H1 (cell line): ENCODE measurements at regions not wholly inside any gene's neighbourhood (a gene's known extent, or its start where the extent isn't known, plus 50 kb on each side); places are given as distances from the start of the nearest gene placed in this dataset.

Source experiments
- CTCF ChIA-PET: fragments of 300-600 bp; sonication (Branson Sonifier 250); formaldehyde crosslinking; loops from one replicate; lab custom pipeline; 2021; ENCODE audit not compliant: partially characterized antibody; lab: Charles Lee
- POLR2A ChIA-PET: fragments of 300-600 bp; sonication (Branson Sonifier 250); formaldehyde crosslinking; loops from one replicate; lab custom pipeline; 2021; ENCODE audit warnings: inconsistent platforms; ENCODE audit not compliant: partially characterized antibody; lab: Charles Lee
- DNase-seq, 2 experiments: peaks; one replicate each; pipeline versions ENCODE4 v3.0.0 to v3.0.0-alpha.2; 2010 to 2022; ENCODE audit warnings: low spot score in 2 of 2, low read depth in 1 of 2, mixed read lengths in 1 of 2
- FAIRE-seq: peaks from 2 replicates; lab custom pipeline; 2011; peaks lifted over from hg19 to GRCh38; lab: Jason Lieb, UNC
- H2AFZ ChIP-seq: 2 replicates; pipeline ENCODE4 v1.8.1; 2012; ENCODE audit warnings: low read length, inconsistent platforms
- H2AK5ac ChIP-seq: 2 replicates; pipeline ENCODE4 v1.6.1; 2013; ENCODE audit warnings: low read depth, low read length
- H2BK120ac ChIP-seq: replicated peaks from 2 replicates; pipeline ENCODE3; 2013; ENCODE audit warnings: low read depth, low read length, inconsistent platforms
- H2BK12ac ChIP-seq: 2 replicates; pipeline ENCODE4 v1.6.1; 2013; ENCODE audit warnings: low read depth, low read length
- H2BK15ac ChIP-seq: 2 replicates; pipeline ENCODE4 v1.6.1; 2013; ENCODE audit warnings: low read length
- H2BK20ac ChIP-seq: 2 replicates; pipeline ENCODE4 v1.6.1; 2013; ENCODE audit warnings: low read length
- H2BK5ac ChIP-seq: 2 replicates; pipeline ENCODE4 v1.6.1; 2013; ENCODE audit warnings: low read depth, low read length
- H3K14ac ChIP-seq: 2 replicates; pipeline ENCODE4 v1.6.1; 2013; ENCODE audit warnings: inconsistent platforms; ENCODE audit not compliant: insufficient read length
- H3K18ac ChIP-seq: 2 replicates; pipeline ENCODE4 v1.6.1; 2013; ENCODE audit warnings: low read length; ENCODE audit errors: extremely low read depth
- H3K23ac ChIP-seq: 2 replicates; pipeline ENCODE4 v1.6.1; 2013; ENCODE audit warnings: inconsistent platforms; ENCODE audit not compliant: insufficient read length
- H3K23me2 ChIP-seq: 2 replicates; pipeline ENCODE4 v1.6.1; 2013; ENCODE audit warnings: low read depth, low read length
- H3K27ac ChIP-seq: 2 replicates; pipeline ENCODE4 v1.6.1; 2011; ENCODE audit warnings: low read depth, low read length, inconsistent platforms
- H3K27me3 ChIP-seq, 4 experiments: replicated peaks in 1 of 4; 1 replicate in 1 of 4; 2 replicates in 3 of 4; pipeline versions ENCODE4 v1.6.1 to v1.8.1; 2011 to 2013; ENCODE audit warnings: low read length in 3 of 4, mild to moderate bottlenecking in 3 of 4, inconsistent platforms in 2 of 4, mixed read lengths in 2 of 4, moderate library complexity in 1 of 4; ENCODE audit not compliant: control insufficient read depth in 3 of 4, insufficient read depth in 3 of 4; ENCODE audit errors: extremely low read depth in 1 of 4
- H3K36me3 ChIP-seq, 4 experiments: 2 replicates each; pipeline versions ENCODE4 v1.6.1 to v1.8.1; 2011 to 2013; ENCODE audit warnings: mild to moderate bottlenecking in 4 of 4, low read length in 3 of 4, moderate library complexity in 2 of 4, control low read depth in 1 of 4, inconsistent platforms in 1 of 4; ENCODE audit not compliant: insufficient read depth in 4 of 4, control insufficient read depth in 2 of 4
- H3K4ac ChIP-seq: replicated peaks from 2 replicates; pipeline ENCODE3; 2013; ENCODE audit warnings: low read length, low read depth, mixed read lengths, inconsistent platforms; ENCODE audit not compliant: insufficient read length
- H3K4me1 ChIP-seq, 4 experiments: replicated peaks in 1 of 4; 1 replicate in 1 of 4; 2 replicates in 3 of 4; pipeline versions ENCODE4 v1.6.1 to v1.8.1; 2011 to 2013; ENCODE audit warnings: low read length in 3 of 4, inconsistent platforms in 2 of 4, mixed read lengths in 1 of 4; ENCODE audit not compliant: insufficient read depth in 4 of 4, control insufficient read depth in 3 of 4
- H3K4me2 ChIP-seq, 2 experiments: 2 replicates each; pipeline versions ENCODE4 v1.6.1 to v1.8.1; 2011 to 2013; ENCODE audit warnings: low read depth in 2 of 2, low read length in 2 of 2, control low read depth in 1 of 2, inconsistent platforms in 1 of 2, mild to moderate bottlenecking in 1 of 2; ENCODE audit not compliant: insufficient read depth in 1 of 2
- H3K4me3 ChIP-seq, 4 experiments: fragments of 200-600, 300-600 bp in 1 of 4; sonication (generic), shearing (Covaris generic), sonication (Bioruptor Twin) in 1 of 4; 2 replicates each; pipeline versions ENCODE4 v1.5.1 to v1.8.1; 2011 to 2016; ENCODE audit warnings: low read length in 4 of 4, low read depth in 3 of 4, control low read depth in 2 of 4, inconsistent platforms in 2 of 4, mild to moderate bottlenecking in 2 of 4, mixed read lengths in 1 of 4, moderate library complexity in 1 of 4; ENCODE audit not compliant: insufficient read depth in 2 of 4; ENCODE audit errors: extremely low read depth in 1 of 4
- H3K56ac ChIP-seq: replicated peaks from 2 replicates; pipeline ENCODE3; 2013; ENCODE audit warnings: low read depth, mild to moderate bottlenecking, mixed read lengths, low read length, inconsistent platforms; ENCODE audit not compliant: insufficient read length
- H3K79me1 ChIP-seq: 2 replicates; pipeline ENCODE4 v1.6.1; 2013; ENCODE audit warnings: low read depth, low read length, control low read depth
- H3K79me2 ChIP-seq, 2 experiments: 2 replicates each; pipeline versions ENCODE4 v1.6.1 to v1.8.1; 2012 to 2013; ENCODE audit warnings: low read length in 2 of 2, mild to moderate bottlenecking in 2 of 2, inconsistent platforms in 1 of 2; ENCODE audit not compliant: insufficient read depth in 2 of 2, control insufficient read depth in 1 of 2
- H3K9ac ChIP-seq, 4 experiments: replicated peaks in 1 of 4; 1 replicate in 1 of 4; 2 replicates in 3 of 4; pipeline versions ENCODE4 v1.6.1 to v1.8.1; 2011 to 2013; ENCODE audit warnings: low read depth in 3 of 4, low read length in 3 of 4, control low read depth in 2 of 4, mild to moderate bottlenecking in 2 of 4, moderate library complexity in 2 of 4, inconsistent platforms in 1 of 4; ENCODE audit errors: extremely low read depth in 1 of 4
- H3K9me3 ChIP-seq, 2 experiments: 2 replicates each; pipeline versions ENCODE4 v1.6.1 to v1.8.1; 2012 to 2013; ENCODE audit warnings: mild to moderate bottlenecking in 2 of 2, moderate library complexity in 2 of 2, control low read depth in 1 of 2, inconsistent platforms in 1 of 2, low read depth in 1 of 2, low read length in 1 of 2, mixed read lengths in 1 of 2; ENCODE audit not compliant: insufficient read depth in 2 of 2
- H4K20me1 ChIP-seq, 2 experiments: replicated peaks in 1 of 2; 2 replicates each; pipeline versions ENCODE3 to v1.8.1; 2011 to 2013; ENCODE audit warnings: inconsistent platforms in 2 of 2, low read length in 2 of 2, mild to moderate bottlenecking in 1 of 2; ENCODE audit not compliant: insufficient read depth in 2 of 2, control insufficient read depth in 1 of 2
- H4K5ac ChIP-seq: 2 replicates; pipeline ENCODE4 v1.6.1; 2013; ENCODE audit warnings: low read length, low read depth, mixed read lengths, inconsistent platforms; ENCODE audit not compliant: insufficient read length
- H4K8ac ChIP-seq: 2 replicates; pipeline ENCODE4 v1.8.0; 2013; ENCODE audit warnings: mild to moderate bottlenecking, moderate library complexity, low read length, inconsistent platforms; ENCODE audit not compliant: insufficient read depth; ENCODE audit errors: extremely low read depth
- H4K91ac ChIP-seq: replicated peaks from 2 replicates; pipeline ENCODE3; 2013; ENCODE audit warnings: low read length, mixed read lengths, inconsistent platforms; ENCODE audit not compliant: insufficient read length
- BCL11A ChIP-seq, 2 experiments: IDR thresholded peaks; one replicate each; pipeline ENCODE4 v1.6.1; 2011; ENCODE audit warnings: low read depth in 2 of 2, low read length in 2 of 2, mild to moderate bottlenecking in 2 of 2
- CBX5 ChIP-seq: fragments of 300-800, 300-1000 bp; sonication (generic); IDR thresholded peaks from 2 replicates; pipeline ENCODE4 v1.7.1; 2016; ENCODE audit warnings: antibody characterized with exemption, low read length, low read depth
- CREB1 ChIP-seq: IDR thresholded peaks from 2 replicates; pipeline ENCODE4 v1.6.1; 2012; ENCODE audit warnings: inconsistent platforms
- CTBP2 ChIP-seq: IDR thresholded peaks from 2 replicates; pipeline ENCODE4 v1.7.0; 2011; ENCODE audit warnings: borderline replicate concordance, mild to moderate bottlenecking, moderate library complexity, mixed read lengths, low read length; ENCODE audit not compliant: insufficient read depth, insufficient read length
- POU5F1 ChIP-seq: IDR thresholded peaks from 2 replicates; pipeline ENCODE4 v1.6.1; 2011; ENCODE audit warnings: low read depth, mild to moderate bottlenecking, low read length, moderate library complexity
- TAF7 ChIP-seq: optimal IDR thresholded peaks from 2 replicates; pipeline ENCODE3; 2011; ENCODE audit warnings: low read depth, mild to moderate bottlenecking, inconsistent platforms, low read length, moderate library complexity, borderline replicate concordance
- WGBS, 2 experiments: shearing (Covaris generic) in 1 of 2; methylation state at CpG; one replicate each; pipeline versions ENCODE4 v1.1.6 to v1.1.7; 2013 to 2015; ENCODE audit warnings: low lambda C conversion rate in 2 of 2, mixed read lengths in 2 of 2, inconsistent platforms in 1 of 2, low coverage in 1 of 2, missing lambda C conversion rate in 1 of 2; ENCODE audit not compliant: insufficient replicate concordance in 2 of 2, insufficient coverage in 1 of 2, insufficient read length in 1 of 2; ENCODE audit errors: extremely low coverage in 1 of 2, missing lambda C conversion rate in 1 of 2; 5-methylcytosine and 5-hydroxymethylcytosine counted together

- no peaks in the 10 kb centered on the region for H3K36me3 ChIP-seq
- no peak overlapping the region for H3K4ac ChIP-seq
- H3K79me1 ChIP-seq: no peaks in the 10 kb centered on the region
- no peak overlapping the region for H3K4me3 ChIP-seq
- H3K56ac ChIP-seq: no peak overlapping the region
- ChIA-PET POLR2A (no interaction called here), CTCF (interaction anchor here (0.6 kb wide), 1 partner anchor 509 kb away, joined by 3 read pairs; no protein-coding TSS in a partner anchor)
- no peak overlapping the region for H4K91ac ChIP-seq
- H3K27ac ChIP-seq: no peak overlapping the region
- H2BK20ac ChIP-seq: no peak overlapping the region
- H3K18ac ChIP-seq: no peak overlapping the region
- H4K20me1 ChIP-seq: no peaks in the 10 kb centered on the region
- H2BK15ac ChIP-seq: no peak overlapping the region
- FAIRE-seq (no peak), DNase-seq (no peak)
- no peak overlapping the region for H4K5ac ChIP-seq
- no peak overlapping the region for H2BK120ac ChIP-seq
- no peak overlapping the region for H2BK5ac ChIP-seq
- H2BK12ac ChIP-seq: no peak overlapping the region
- no peak overlapping the region for H3K14ac ChIP-seq
- H2AK5ac ChIP-seq: no peak overlapping the region
- no peaks in the 10 kb centered on the region for H3K27me3 ChIP-seq
- H3K23ac ChIP-seq: no peak overlapping the region
- H4K8ac ChIP-seq: no peak overlapping the region
- H3K4me1 ChIP-seq: peaks cover 2 to 10% (median 8%) of the 10 kb centered on the region in 4 experiments; a peak in 5 of 7 replicates
- no peak overlapping the region for H2AFZ ChIP-seq
- no peak overlapping the region for H3K9ac ChIP-seq
- peaks cover 4 to 6% of the 10 kb centered on the region in 2 experiments; a peak in 2 of 4 replicates for H3K9me3 ChIP-seq
- WGBS, 2 experiments: 89% methylated on average over 5 of the region's 5 CpGs; no CpG with 5 or more reads in 1 of the 2 experiments
- H3K79me2 ChIP-seq: no peaks in the 10 kb centered on the region
- no peaks in the 10 kb centered on the region for H3K23me2 ChIP-seq
- no peak overlapping the region for H3K4me2 ChIP-seq
- TF ChIP-seq CREB1: no peak
- TF ChIP-seq CBX5: no peak
- no peak for TF ChIP-seq TAF7
- TF ChIP-seq CTBP2: no peak
- no peak for TF ChIP-seq POU5F1
- no peak for TF ChIP-seq BCL11A (IDR thresholded peaks at IDR 0.05; ENCODE audit: low read depth in 2 of 2, low read length in 2 of 2)
These were observed 126.2 kb upstream of the KLHL25 start for GRCh38 chr15:85920956-85921355.
